ENCODE measurements at regions not wholly inside any gene's neighbourhood (a gene's known extent, or its start where the extent isn't known, plus 50 kb on each side); places are given as distances from the start of the nearest gene placed in this dataset.

DNA sequence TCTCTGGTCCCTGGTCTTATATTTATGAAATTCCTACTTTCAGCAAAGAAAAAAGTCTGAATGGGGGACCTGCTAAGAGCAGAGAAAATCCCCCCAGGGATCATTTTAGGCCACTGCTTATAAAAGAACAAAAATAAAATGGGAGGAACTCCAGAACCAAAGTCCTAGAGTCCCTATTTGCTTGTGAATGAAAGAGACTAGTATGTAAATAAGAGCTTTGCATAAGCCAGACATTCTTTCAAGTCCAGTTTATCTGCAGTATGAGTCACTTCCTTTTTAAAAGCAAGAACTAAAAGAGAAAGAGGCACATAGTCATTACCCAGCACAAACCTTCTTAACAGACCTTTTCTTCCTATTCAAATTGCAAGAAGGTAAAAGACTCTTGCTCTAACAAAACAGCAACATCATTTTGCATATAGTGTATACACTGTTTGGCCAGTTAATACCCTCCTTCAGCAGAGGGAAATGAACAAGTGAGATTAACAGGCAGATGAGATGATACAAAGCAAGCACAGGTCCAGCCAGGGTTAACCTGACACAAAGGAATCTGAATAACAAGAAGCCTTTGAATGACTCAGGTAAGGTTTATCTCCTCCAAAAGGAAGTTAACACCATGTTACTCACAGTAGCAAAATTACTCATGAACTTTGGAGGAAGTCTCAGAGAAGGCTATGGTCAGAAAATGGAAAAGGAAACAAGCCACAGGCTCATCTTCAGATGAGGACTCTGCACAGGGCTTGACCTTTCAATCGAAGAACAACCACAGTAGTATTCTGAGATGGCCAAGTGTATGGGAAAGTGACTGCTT is 87.3 kb downstream of the PHLDA1 start:
- ATAC-seq (peak; percentile 96), DNase-seq (ENCODE audit: low spot score) (peak; percentile 97), FAIRE-seq (peak; percentile 4)
- in situ Hi-C loops (cut with HindIII; ENCODE audit: extremely low pct_ligation_motif_present, low pct_unique_long_range_greater_than_20kb), result no loop called here
- no peak overlapping the region for H2AFZ ChIP-seq (ENCODE audit: low read length)
- WGBS (ENCODE audit: low lambda C conversion rate), result 0% methylated on average over 1 of the region's 1 CpG
- H3K4me3 ChIP-seq (replicated peaks in 1 of 3; ENCODE audit: insufficient read depth in 1 of 3, low read depth in 2 of 3, low read length in 3 of 3), result peak overlapping the region in 2 of 3 experiments; percentile 1 to 32; a peak in 2 of 6 replicates
- CTCF ChIA-PET (ENCODE audit: low intra/inter-chr PET ratio, low total read pairs), result no interaction called here
- intact Hi-C loops (cut with micrococcal nuclease; ENCODE audit: unreplicated experiment), result loop anchor here (1.0 kb wide), 5 partner anchors 34 to 384 kb away; partner anchors contain the start of gene PHLDA1
- H3K27ac ChIP-seq (ENCODE audit: extremely low read length, insufficient read depth, low read length), result peak overlapping the region; percentile 96
- no peaks in the 10 kb centered on the region for H3K79me2 ChIP-seq (ENCODE audit: insufficient read depth, low read length)
- H3K9me3 ChIP-seq (ENCODE audit: low read length), result no peaks in the 10 kb centered on the region
- no peaks in the 10 kb centered on the region for H3K36me3 ChIP-seq (replicated peaks in 1 of 2; ENCODE audit: control insufficient read depth in 1 of 2, insufficient read depth in 2 of 2, low read length in 2 of 2)
- BruUV-seq (replicated peaks), result TSS peak; percentile 98
- H3K27me3 ChIP-seq (ENCODE audit: control insufficient read depth in 1 of 2, insufficient read depth in 2 of 2, low read length in 2 of 2), result no peaks in the 10 kb centered on the region
- peak overlapping the region; percentile 70 for H3K9ac ChIP-seq (ENCODE audit: insufficient read depth, low read depth, low read length)
- no peaks in the 10 kb centered on the region for H4K20me1 ChIP-seq (ENCODE audit: insufficient read depth, low read length)
- H3K4me1 ChIP-seq (ENCODE audit: insufficient read depth, low read length), result peaks cover 54% of the 10 kb centered on the region
- H3K4me2 ChIP-seq (ENCODE audit: low read depth, low read length), result peak overlapping the region; percentile 68
- POLR2A ChIA-PET, result interaction anchor here (0.8 to 3.4 kb wide), 14 partner anchors 9 to 386 kb away, joined by 3 to 47 read pairs (median 5); partner anchors contain the start of gene PHLDA1
- TF ChIP-seq SMC3 (IDR thresholded peaks at IDR 0.05; ENCODE audit: low read length) (peak; percentile 7; the same call in 1 of the 2 replicates), ZNF773 (CRISPR knock-in tag; IDR thresholded peaks at IDR 0.05; ENCODE audit: borderline replicate concordance) (no peak), MBD4 (IDR thresholded peaks at IDR 0.05; ENCODE audit: borderline replicate concordance, low read length) (peak; percentile 91), SP5 (CRISPR knock-in tag; IDR thresholded peaks at IDR 0.05; ENCODE audit: borderline replicate concordance, low read depth) (peak; percentile 83), SOX6 (IDR thresholded peaks at IDR 0.05) (no peak), SOX6 (CRISPR knock-in tag; IDR thresholded peaks at IDR 0.05) (peak; percentile 86), KDM6A (CRISPR knock-in tag; IDR thresholded peaks at IDR 0.05; ENCODE audit: low read depth) (peak; percentile 87), NFIC (IDR thresholded peaks at IDR 0.05; ENCODE audit: low read length) (peak; percentile 97), ZMYM4 (CRISPR knock-in tag; IDR thresholded peaks at IDR 0.05) (peak; percentile 30; the same call in 1 of the 2 replicates), FOXP1 (IDR thresholded peaks at IDR 0.05) (no peak), FOXP1 (CRISPR knock-in tag; IDR thresholded peaks at IDR 0.05) (peak; percentile 77; the same call in 1 of the 2 replicates), NCOA2 (CRISPR knock-in tag; IDR thresholded peaks at IDR 0.05) (peak; percentile 97), ZNF460 (CRISPR knock-in tag; IDR thresholded peaks at IDR 0.05; ENCODE audit: borderline replicate concordance) (no peak), ZNF331 (CRISPR knock-in tag; IDR thresholded peaks at IDR 0.05) (peak; percentile 11; the same call in 1 of the 2 replicates), KAT8 (CRISPR knock-in tag; IDR thresholded peaks at IDR 0.05) (peak; percentile 45), ZNF235 (CRISPR knock-in tag; IDR thresholded peaks at IDR 0.05; ENCODE audit: borderline replicate concordance) (no peak), KMT2B (CRISPR knock-in tag; IDR thresholded peaks at IDR 0.05) (0 out of 2 replicates have a peak, but pooled peaks have one; percentile 12), ELF1 (CRISPR knock-in tag; IDR thresholded peaks at IDR 0.05) (peak; percentile 51; the same call in 1 of the 2 replicates), FOSL2 (CRISPR knock-in tag; IDR thresholded peaks at IDR 0.05) (peak; percentile 88), SAP130 (CRISPR knock-in tag; IDR thresholded peaks at IDR 0.05; ENCODE audit: low read depth) (peak; percentile 49)
- TF ChIP-seq, protein P1, sequence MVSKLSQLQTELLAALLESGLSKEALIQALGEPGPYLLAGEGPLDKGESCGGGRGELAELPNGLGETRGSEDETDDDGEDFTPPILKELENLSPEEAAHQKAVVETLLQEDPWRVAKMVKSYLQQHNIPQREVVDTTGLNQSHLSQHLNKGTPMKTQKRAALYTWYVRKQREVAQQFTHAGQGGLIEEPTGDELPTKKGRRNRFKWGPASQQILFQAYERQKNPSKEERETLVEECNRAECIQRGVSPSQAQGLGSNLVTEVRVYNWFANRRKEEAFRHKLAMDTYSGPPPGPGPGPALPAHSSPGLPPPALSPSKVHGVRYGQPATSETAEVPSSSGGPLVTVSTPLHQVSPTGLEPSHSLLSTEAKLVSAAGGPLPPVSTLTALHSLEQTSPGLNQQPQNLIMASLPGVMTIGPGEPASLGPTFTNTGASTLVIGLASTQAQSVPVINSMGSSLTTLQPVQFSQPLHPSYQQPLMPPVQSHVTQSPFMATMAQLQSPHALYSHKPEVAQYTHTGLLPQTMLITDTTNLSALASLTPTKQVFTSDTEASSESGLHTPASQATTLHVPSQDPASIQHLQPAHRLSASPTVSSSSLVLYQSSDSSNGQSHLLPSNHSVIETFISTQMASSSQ (IDR thresholded peaks at IDR 0.05; ENCODE audit: low read depth), result peak; percentile 78
- TF ChIP-seq, protein P1 (CRISPR knock-in tag; IDR thresholded peaks at IDR 0.05; ENCODE audit: borderline replicate concordance), result no peak; the same call in 1 of the 2 replicates
